GM18499 (cell line): ENCODE measurements at regions not wholly inside any gene's neighbourhood (a gene's known extent, or its start where the extent isn't known, plus 50 kb on each side); places are given as distances from the start of the nearest gene placed in this dataset.
"Not testable (repeated sequence)": the region's sequence is repeated elsewhere in the genome, so short reads cannot be mapped to it uniquely, and the experiment has no call there.

Experiments
- ATAC-seq: cut with Tn5 transposase; IDR thresholded peaks from one replicate; pipeline ENCODE4 v1.9.1; 2021; ENCODE audit warnings: moderate number of reproducible peaks; ENCODE audit not compliant: insufficient read depth, unreplicated experiment

- no peak for ATAC-seq
Measured at GRCh38 chr14:105847400-105847799, 321.0 kb downstream of the TMEM121 start.

DNA sequence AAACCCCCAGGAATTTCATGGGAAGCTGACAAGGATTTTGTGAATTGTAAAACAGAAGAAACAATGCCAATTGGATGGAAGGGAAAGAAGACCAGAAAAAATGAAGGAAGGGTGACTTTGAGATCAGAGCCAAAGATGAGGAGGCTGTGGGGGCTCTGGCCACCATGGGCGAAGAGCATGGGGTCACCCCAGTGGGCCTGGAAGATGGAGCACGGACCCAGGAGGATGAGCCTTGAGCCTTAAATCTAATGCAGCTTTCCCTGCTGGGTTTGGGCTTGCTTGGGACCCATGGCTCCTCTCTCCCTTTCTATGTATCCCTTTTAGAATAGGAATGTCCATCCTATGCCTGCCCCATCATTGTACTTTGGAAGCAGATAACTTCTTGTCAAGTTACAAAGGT lies 322.2 kb downstream of the TMEM121 start:
- no peak for ATAC-seq

DNA sequence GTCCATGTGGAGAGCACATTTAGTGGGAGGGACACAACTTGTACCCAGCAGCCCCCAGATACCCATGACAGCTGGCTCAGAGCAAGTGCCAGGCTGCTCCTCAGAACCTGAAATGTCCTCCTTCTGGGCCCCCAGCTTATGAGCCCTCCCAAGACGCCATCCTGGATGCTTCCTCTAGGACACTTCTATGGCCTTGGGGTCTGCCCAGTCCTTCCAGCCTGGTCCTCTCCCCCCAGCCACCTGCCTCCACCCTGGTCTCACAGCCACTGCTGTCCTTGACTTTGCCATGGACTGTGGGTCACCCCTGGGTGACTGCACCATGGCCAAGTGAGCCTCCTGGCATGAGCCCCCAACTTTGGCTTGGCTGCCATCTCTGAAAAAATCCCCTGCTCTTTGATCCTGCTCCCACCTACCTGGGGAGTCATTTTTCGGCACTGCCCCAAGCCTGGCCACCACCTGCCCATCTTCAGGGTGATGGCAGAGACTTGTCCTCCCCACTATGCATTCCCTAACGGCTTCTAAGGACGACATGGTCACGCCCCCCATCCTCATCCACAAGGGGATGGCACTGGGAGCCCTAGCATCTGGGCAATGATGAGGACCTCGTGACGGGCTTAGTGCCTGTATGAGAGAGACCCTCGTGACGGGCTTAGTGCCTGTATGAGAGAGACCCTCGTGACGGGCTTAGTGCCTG lies 323.7 kb downstream of the TMEM121 start:
- no peak for ATAC-seq

DNA sequence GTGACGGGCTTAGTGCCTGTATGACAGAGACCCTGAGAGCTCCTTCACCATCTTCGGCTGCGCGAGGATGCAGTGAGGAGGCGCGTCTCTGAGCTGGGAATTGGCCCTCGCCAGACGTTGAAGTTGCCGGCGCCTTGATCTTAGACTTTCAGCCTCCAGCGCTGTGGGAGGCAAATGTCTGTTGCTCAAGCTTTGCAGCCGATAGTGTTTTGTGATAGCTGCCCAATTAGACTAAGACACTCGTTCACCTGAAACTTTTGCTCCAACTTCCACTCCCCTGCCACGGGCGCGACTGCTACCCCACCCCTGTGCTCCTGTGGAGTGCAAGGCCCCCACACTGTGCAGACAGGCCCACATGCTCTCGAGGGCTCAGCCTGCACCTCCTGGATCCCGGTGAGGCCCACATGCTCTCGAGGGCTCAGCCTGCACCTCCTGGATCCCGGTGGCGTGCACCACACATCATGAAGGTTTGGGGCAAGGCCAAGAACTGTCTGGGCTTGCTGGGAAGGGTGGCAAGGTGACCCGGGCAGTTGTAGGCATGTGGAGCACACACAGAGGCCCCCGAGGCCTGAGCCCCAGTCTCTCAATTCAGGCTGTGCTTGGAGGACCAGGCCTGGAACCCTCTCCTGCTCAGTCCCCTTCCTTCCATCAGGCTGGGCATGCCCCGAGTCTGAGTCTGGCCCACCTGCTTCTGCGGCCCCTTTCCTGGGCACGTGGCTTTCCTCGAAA lies 324.6 kb downstream of the TMEM121 start:
- no peak for ATAC-seq

GRCh38 chr14:105851716-105852377 lies 325.5 kb downstream of the TMEM121 start:
- ATAC-seq = no peak

- no peak for ATAC-seq
Measured at GRCh38 chr14:105852378-105853088, 326.1 kb downstream of the TMEM121 start.

DNA sequence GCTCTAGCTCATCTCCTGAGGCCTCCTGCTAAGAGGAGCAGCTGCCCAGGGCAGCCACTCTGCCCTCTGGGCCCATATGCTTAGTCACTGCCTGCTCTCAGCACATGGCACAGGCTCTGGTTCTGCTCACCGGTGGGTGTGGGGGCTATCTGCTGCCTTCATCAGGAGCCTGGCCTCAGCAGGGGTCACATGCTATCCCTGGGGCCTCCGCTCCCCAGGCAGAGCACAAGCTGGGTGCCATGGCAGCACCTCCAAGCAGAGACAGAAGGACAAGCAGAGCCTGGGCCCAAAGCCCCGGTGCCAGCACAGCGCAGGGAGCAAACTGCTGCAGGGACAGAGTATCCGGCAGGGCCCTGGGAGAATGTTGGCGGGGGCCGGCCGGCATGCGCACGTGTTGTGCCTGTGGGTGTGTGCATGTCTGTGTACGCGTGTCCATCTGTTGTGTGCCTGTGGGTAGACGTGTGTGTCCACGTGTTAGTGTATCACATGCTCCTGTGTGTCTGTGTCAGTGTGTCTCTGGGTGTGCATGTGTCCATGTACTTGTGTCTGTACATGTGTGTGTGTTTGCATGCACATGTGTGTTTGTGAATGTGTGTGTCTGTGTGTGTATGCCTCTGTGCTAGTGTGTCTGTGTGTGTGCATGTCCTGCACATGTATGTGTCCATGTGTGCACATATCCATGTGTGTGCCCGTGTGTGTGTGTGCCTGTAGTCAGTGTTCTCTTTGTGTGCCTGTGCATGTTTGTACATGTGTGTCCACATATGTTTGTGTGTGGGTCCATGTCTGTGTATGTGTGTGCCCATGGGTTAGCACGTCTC lies 326.9 kb downstream of the TMEM121 start:
- ATAC-seq = no peak

DNA sequence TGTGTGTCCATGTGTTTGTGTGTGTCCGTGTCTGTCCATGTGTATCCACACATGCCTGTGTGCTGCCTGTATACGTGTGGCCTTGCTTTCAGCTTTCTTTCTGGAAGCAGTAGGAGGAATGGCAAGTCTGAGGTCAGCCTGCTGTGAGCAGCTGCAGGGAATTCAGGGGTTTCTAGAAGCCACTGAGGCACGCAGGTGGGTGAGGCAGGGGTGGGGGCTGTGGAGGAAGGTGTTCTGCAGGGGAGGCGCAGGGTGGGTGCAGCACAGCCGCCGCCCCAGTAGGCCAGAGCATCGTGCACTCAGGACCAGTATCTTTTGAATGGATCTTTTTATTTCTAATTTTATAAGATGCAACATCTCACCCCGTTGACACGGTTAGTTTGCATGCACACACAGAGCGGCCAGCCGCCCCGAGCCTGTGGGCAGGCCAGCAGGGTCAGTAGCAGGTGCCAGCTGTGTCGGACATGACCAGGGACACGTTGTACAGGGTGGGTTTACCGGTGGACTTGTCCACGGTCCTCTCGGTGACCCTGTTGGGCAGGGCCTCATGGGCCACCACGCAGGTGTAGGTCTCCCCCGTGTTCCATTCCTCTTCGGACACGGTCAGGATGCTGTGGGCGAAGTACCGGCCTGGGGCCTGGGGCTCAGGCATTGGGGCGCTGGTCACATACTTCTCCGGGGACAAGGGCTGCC lies 327.7 kb downstream of the TMEM121 start:
- ATAC-seq = no peak

- no peak for ATAC-seq
Measured at GRCh38 chr14:105854600-105855245, 328.3 kb downstream of the TMEM121 start.

DNA sequence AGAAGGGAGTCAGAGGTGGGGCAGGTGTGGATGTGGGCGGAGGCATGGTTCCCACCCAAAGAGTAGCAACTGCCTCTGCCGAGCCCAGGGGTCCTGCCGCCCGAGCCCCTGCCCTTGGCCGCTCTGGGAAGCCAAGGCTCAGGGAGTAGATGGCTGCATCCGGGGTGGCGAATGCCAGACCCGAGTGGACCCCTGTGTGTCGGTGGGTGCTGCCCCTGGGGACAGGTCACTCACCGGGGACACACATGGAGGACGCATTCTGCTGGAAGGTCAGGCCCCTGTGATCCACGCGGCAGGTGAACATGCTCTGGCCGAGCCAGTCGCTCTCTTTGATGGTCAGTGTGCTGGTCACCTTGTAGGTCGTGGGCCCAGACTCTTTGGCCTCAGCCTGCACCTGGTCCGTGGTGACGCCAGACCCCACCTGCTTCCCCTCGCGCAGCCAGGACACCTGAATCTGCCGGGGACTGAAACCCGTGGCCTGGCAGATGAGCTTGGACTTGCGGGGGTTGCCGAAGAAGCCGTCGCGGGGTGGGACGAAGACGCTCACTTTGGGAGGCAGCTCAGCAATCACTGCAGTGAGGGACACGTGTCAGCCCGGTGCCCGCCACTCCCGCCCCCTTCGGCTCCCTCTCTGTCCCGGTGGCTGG lies 329.0 kb downstream of the TMEM121 start:
- ATAC-seq = no peak

GRCh38 chr14:105855893-105856675 lies 329.7 kb downstream of the TMEM121 start:
- no peak for ATAC-seq

GRCh38 chr14:105856676-105857219 lies 330.4 kb downstream of the TMEM121 start:
- ATAC-seq = no peak

- ATAC-seq = no peak
Measured at GRCh38 chr14:105857220-105857825, 330.9 kb downstream of the TMEM121 start.

- no peak for ATAC-seq
Measured at GRCh38 chr14:105857826-105858675, 331.7 kb downstream of the TMEM121 start.

GRCh38 chr14:105858676-105859025 lies 332.3 kb downstream of the TMEM121 start:
- no peak for ATAC-seq

DNA sequence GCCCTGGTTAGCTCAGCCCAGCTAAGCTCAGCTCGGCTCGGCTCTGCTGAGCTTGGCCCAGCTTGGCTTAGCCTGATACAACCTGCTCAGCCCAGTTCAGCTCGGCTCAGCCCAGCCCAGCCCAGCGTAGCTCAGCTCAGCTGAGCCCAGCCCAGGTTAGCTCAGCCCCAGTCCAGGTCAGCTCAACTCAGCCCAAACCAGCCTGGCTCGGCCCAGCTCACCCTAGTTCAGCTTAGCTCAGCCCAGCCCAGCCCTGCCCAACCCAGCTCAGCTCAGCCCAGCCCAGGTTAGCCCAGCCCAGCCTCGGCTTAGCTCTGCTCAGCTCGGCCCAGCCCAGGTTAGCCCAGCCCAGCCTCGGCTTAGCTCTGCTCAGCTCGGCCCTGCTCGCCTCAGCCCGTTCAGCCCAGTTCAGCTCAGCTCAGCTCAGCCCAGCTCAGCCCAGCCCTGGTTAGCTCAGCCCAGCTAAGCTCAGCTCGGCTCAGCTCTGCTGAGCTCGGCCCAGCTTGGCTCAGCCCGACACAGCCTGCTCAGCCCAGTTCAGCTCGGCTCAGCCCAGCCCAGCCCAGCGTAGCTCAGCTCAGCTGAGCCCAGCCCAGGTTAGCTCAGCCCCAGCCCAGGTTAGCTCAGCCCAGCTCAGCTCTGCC lies 332.8 kb downstream of the TMEM121 start:
- not testable (repeated sequence) for ATAC-seq
